HEK293T (cell line): ENCODE measurements at regions not wholly inside any gene's neighbourhood (a gene's known extent, or its start where the extent isn't known, plus 50 kb on each side); places are given as distances from the start of the nearest gene placed in this dataset.
A peak's percentile ranks its signal among the peaks of the same experiment; 100 is the strongest.

Experiments
- CTCF ChIA-PET: fragments of 350-600 bp; formaldehyde crosslinking; extraction: SDS; loops from one replicate; lab custom pipeline; 2021; ENCODE audit warnings: antibody characterized with exemption, inconsistent platforms; lab: Yijun Ruan, JAX
- POLR2A ChIA-PET: fragments of 350-600 bp; formaldehyde crosslinking; extraction: SDS; loops from one replicate; lab custom pipeline; 2020; ENCODE audit warnings: antibody characterized with exemption, inconsistent platforms; lab: Yijun Ruan, JAX
- DNase-seq: peaks from one replicate; pipeline ENCODE4 v3.0.0; 2012; ENCODE audit warnings: mixed read lengths; ENCODE audit errors: extremely low spot score
- ARNT ChIP-seq: fragments of 450-650 bp; IDR thresholded peaks from 2 replicates; pipeline ENCODE4 v1.6.1; 2017; ENCODE audit warnings: mild to moderate bottlenecking
- BHLHE40 ChIP-seq: fragments of 450-650 bp; IDR thresholded peaks from 2 replicates; pipeline ENCODE4 v1.6.1; 2016; ENCODE audit warnings: mild to moderate bottlenecking, moderate library complexity, borderline replicate concordance
- CTBP1 ChIP-seq: fragments of 450-650 bp; IDR thresholded peaks from 2 replicates; pipeline ENCODE4 v1.6.1; 2016; ENCODE audit warnings: borderline replicate concordance
- ELF4 ChIP-seq: fragments of 450-650 bp; IDR thresholded peaks from 2 replicates; pipeline ENCODE4 v1.6.1; 2017; ENCODE audit warnings: antibody characterized with exemption
- FOXA1 ChIP-seq: fragments of 450-650 bp; IDR thresholded peaks from 2 replicates; pipeline ENCODE4 v1.6.1; 2016; ENCODE audit warnings: mild to moderate bottlenecking
- FOXK2 ChIP-seq: fragments of 450-650 bp; IDR thresholded peaks from 2 replicates; pipeline ENCODE4 v1.6.1; 2016; ENCODE audit warnings: mild to moderate bottlenecking
- FOXM1 ChIP-seq: fragments of 450-650 bp; IDR thresholded peaks from 2 replicates; pipeline ENCODE4 v1.6.1; 2017; ENCODE audit warnings: mild to moderate bottlenecking, borderline replicate concordance
- HDGF ChIP-seq: fragments of 450-650 bp; IDR thresholded peaks from 2 replicates; pipeline ENCODE4 v1.6.1; 2017; ENCODE audit warnings: antibody characterized with exemption, borderline replicate concordance
- L3MBTL2 ChIP-seq: fragments of 450-650 bp; conservative IDR thresholded peaks from 2 replicates; pipeline ENCODE4 v1.6.1; 2016; ENCODE audit warnings: mild to moderate bottlenecking
- LEF1 ChIP-seq: fragments of 450-650 bp; IDR thresholded peaks from 2 replicates; pipeline ENCODE4 v1.6.1; 2017; ENCODE audit warnings: mild to moderate bottlenecking, borderline replicate concordance
- NFRKB ChIP-seq: fragments of 450-650 bp; IDR thresholded peaks from 2 replicates; pipeline ENCODE4 v1.6.1; 2016; ENCODE audit warnings: mild to moderate bottlenecking, moderate library complexity
- SP1 ChIP-seq: fragments of 450-650 bp; IDR thresholded peaks from 2 replicates; pipeline ENCODE4 v1.6.1; 2017
- SUZ12 ChIP-seq: fragments of 450-650 bp; IDR thresholded peaks from 2 replicates; pipeline ENCODE4 v1.6.1; 2016; ENCODE audit warnings: mild to moderate bottlenecking
- TARDBP ChIP-seq: fragments of 450-650 bp; IDR thresholded peaks from 2 replicates; pipeline ENCODE4 v1.6.1; 2016
- ZNF384 ChIP-seq: fragments of 450-650 bp; IDR thresholded peaks from 2 replicates; pipeline ENCODE4 v1.6.1; 2016
- TF ChIP-seq, protein P1 (sequence below): fragments of 450-650 bp; IDR thresholded peaks from 2 replicates; pipeline ENCODE4 v1.6.1; 2016

DNA sequence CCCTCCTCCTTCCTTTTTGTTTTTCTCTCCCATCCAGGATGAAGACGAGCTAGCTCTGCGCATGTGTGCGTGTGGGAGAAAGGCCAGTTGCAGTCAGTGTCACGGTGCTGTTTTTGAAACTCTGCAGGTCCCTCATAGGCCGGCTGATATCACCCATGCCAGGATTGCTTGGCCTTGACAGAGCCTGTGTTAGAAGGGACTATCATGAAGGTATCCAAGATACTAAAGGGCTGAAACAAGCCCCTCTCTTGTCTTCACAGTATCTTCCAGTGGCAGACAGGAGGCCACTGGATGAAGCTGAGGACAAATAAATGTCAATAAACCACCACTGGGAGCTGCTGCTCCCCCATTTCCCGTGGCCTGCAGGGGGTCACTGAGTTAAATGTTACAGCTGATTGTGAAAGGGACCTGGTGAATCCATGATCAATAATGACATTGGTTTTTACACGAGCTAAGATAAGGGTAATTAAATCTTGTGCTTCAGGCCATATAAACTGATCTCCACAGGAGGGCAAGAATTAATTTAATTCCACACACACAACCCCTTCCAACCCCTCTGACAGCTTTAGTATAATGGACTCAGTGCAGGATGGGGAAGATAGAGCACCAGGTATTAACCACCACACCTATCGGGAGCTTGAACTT lies 64.6 kb upstream of the TARBP1 start:
- no peak for TF ChIP-seq TARDBP
- no peak for TF ChIP-seq FOXM1
- TF ChIP-seq, protein P1, sequence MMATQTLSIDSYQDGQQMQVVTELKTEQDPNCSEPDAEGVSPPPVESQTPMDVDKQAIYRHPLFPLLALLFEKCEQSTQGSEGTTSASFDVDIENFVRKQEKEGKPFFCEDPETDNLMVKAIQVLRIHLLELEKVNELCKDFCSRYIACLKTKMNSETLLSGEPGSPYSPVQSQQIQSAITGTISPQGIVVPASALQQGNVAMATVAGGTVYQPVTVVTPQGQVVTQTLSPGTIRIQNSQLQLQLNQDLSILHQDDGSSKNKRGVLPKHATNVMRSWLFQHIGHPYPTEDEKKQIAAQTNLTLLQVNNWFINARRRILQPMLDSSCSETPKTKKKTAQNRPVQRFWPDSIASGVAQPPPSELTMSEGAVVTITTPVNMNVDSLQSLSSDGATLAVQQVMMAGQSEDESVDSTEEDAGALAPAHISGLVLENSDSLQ: no peak
- TF ChIP-seq NFRKB: no peak
- TF ChIP-seq SUZ12: no peak
- TF ChIP-seq FOXK2: no peak
- TF ChIP-seq CTBP1: no peak
- no peak for TF ChIP-seq ARNT
- TF ChIP-seq SP1: no peak
- no peak for TF ChIP-seq ELF4
- no peak for TF ChIP-seq HDGF
- no peak for TF ChIP-seq FOXA1
- POLR2A ChIA-PET: interaction anchor here (0.8 to 2.9 kb wide), 15 partner anchors 8 to 178 kb away, joined by 3 to 23 read pairs (median 5); partner anchors contain the start of gene IRF2BP2
- DNase-seq: no peak
- CTCF ChIA-PET: interaction anchor here (0.6 to 3.0 kb wide), 11 partner anchors 10 to 310 kb away, joined by 3 to 12 read pairs (median 4); no protein-coding TSS in a partner anchor

DNA sequence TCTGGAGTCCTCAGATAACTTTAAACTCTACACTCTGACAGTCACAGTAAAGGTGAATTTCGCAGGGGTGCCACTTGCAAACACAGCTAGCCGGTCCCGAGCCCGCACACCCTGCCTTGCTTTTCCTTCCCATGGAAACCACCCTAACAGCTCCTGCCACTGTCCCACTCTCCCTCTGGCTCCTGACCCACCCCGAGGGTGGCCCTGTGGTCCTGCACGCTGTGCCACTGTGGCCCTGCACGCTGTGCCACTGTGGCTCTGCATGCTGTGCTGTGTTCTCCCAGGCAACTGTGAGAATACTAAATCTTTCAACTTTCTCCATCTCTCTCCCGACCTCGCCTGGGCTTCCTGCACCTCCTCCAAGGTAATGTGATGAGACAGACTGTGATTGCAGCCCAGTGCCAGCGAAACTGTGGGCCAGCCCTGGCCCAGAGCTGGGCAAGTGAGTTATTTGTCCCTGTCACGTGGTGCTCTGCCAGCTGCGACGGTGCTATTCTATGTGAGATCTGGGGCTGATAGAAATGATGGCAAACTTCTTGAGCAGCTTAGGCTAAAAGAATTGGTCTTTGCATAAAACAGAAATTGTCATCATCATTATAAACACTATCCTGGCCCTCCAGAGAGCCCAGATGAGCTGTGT lies 63.4 kb upstream of the TARBP1 start:
- TF ChIP-seq BHLHE40: no peak
- no peak for TF ChIP-seq FOXM1
- no peak for TF ChIP-seq SP1
- no peak for TF ChIP-seq FOXA1
- TF ChIP-seq FOXK2: no peak
- TF ChIP-seq TARDBP: no peak
- TF ChIP-seq, protein P1: no peak
- TF ChIP-seq CTBP1: no peak
- no peak for DNase-seq
- ChIA-PET POLR2A (interaction anchor here (0.9 to 2.9 kb wide), 2 partner anchors 42 to 68 kb away, joined by 3 to 14 read pairs; partner anchors contain the start of gene IRF2BP2), CTCF (interaction anchor here (0.6 to 0.8 kb wide), 3 partner anchors 33 to 65 kb away, joined by 3 to 6 read pairs (median 3); no protein-coding TSS in a partner anchor)

DNA sequence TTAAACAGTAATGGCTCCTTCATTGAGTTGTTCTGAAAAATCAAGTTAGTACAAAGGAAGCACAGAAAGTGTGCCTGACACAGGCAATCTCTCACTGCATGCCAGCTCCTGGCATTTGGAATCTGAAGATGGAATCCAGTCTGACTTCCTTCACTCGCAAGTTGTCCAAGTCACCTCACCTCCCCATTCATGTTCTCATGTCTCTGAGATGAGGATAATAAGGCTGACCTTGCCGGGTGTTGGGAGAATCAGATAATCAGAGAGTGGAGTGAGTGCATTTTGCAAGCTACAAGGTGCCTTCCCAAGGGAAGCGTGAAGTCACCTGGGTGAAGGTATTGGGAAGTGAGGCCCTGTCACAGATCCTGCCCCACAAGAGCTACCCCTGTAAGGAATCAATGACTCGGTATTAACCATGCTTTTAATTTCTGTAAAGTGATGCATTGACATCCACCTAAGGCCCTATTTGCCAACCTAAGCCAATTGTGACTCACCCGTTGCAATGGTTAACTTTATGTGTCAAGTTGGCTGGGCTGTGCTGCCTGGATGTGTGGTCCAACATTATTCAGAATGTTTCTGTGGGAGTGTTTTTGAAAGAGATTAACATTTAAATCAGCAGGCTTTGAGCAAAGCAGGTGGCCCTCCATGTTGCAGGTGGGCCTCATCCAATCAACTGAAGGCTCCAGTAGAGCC lies 62.5 kb upstream of the TARBP1 start:
- TF ChIP-seq NFRKB (no peak), ARNT (no peak), FOXK2 (no peak), SUZ12 (no peak), ZNF384 (no peak), SP1 (no peak), L3MBTL2 (no peak), TARDBP (no peak), BHLHE40 (no peak), ELF4 (no peak), HDGF (no peak), FOXM1 (no peak), FOXA1 (no peak)
- DNase-seq: no peak
- ChIA-PET CTCF (interaction anchor here (1.2 kb wide), 1 partner anchor 15 kb away, joined by 3 read pairs; no protein-coding TSS in a partner anchor), POLR2A (interaction anchor here (0.9 to 1.2 kb wide), 2 partner anchors 69 to 70 kb away, joined by 3 to 5 read pairs; partner anchors contain the start of gene IRF2BP2)

DNA sequence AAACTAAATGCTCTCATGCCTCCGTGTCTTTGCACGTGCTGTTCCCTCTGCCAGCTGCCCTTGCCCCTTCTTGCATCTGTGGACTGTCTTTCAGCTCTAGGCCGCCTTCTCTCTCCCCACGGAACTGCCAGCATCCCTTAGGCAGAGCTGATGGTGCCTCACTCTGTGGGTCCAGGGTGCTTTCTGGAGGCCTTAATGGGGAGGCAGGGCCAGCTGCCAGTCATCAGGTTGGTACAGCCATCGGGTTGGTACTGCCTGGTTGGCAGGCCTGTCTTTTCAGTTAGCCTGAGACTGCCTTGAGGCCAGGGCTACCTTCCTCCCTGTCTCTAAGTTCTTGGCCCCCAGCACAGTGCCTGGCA lies 61.4 kb upstream of the TARBP1 start:
- DNase-seq: no peak
- TF ChIP-seq L3MBTL2 (no peak), LEF1 (no peak), HDGF (no peak), SP1 (no peak), ZNF384 (no peak), ELF4 (no peak), ARNT (no peak), FOXA1 (no peak), NFRKB (no peak)
- CTCF ChIA-PET: interaction anchor here (0.6 to 1.2 kb wide), 2 partner anchors 14 to 1350 kb away, joined by 3 read pairs; no protein-coding TSS in a partner anchor
- POLR2A ChIA-PET: no interaction called here

DNA sequence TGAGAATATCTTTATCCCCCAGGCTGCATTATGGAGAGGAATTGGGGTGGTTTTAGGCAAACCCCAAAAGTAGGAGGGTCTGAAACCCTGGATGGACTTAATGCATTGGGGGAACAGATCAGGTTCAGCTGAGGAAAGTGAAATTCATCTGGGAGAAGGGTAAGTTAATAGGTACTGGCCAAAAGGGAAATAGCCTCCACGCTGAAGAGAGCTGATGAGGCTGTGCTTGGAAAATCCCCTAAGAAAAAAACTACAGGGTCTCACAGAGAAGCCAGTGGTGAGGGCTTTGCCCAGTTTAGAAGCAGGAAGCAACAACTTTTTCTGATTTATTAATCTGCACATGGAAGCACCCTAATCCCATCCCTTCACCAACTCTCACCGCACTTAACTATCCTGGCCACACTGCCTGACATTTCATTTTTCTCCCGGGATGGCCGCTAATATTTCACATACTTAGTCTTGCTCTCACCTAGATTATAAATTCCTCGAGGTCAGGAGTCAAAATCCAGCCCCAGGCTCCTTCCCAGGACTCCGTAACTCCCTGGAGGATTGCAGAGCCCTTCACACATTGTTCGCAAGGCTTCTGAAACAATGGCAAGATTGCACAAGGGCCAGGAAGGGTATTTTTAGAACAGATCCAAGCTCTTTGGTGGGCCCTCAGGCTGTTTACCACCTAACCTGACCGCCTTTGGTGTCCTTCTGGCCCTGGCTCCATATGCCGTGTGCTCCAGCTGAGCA lies 60.9 kb upstream of the TARBP1 start:
- POLR2A ChIA-PET: no interaction called here
- CTCF ChIA-PET: interaction anchor here (1.3 kb wide), 1 partner anchor 553 kb away, joined by 3 read pairs; no protein-coding TSS in a partner anchor
- TF ChIP-seq L3MBTL2 (no peak), HDGF (0 out of 2 replicates have a peak, but pooled peaks have one; percentile 34), ARNT (no peak)
- no peak for DNase-seq
